OCI-LY1 (cell line): ENCODE measurements at regions not wholly inside any gene's neighbourhood (a gene's known extent, or its start where the extent isn't known, plus 50 kb on each side); places are given as distances from the start of the nearest gene placed in this dataset.

ENCODE experiments used
- EZH2 ChIP-seq: fragments of 200-600 bp; sonication (generic), shearing (Covaris generic); IDR thresholded peaks from 2 replicates; pipeline ENCODE4 v1.8.0; 2017; ENCODE audit warnings: borderline replicate concordance, mixed run types, mild to moderate bottlenecking, antibody characterized with exemption, low read length, moderate library complexity, mixed read lengths
- TF ChIP-seq, protein P1 (sequence below): fragments of 200-600 bp; sonication (generic), shearing (Covaris generic); IDR thresholded peaks from 2 replicates; pipeline ENCODE4 v1.5.1; 2017; ENCODE audit warnings: mild to moderate bottlenecking, antibody characterized with exemption, low read length, moderate library complexity, mixed read lengths

DNA sequence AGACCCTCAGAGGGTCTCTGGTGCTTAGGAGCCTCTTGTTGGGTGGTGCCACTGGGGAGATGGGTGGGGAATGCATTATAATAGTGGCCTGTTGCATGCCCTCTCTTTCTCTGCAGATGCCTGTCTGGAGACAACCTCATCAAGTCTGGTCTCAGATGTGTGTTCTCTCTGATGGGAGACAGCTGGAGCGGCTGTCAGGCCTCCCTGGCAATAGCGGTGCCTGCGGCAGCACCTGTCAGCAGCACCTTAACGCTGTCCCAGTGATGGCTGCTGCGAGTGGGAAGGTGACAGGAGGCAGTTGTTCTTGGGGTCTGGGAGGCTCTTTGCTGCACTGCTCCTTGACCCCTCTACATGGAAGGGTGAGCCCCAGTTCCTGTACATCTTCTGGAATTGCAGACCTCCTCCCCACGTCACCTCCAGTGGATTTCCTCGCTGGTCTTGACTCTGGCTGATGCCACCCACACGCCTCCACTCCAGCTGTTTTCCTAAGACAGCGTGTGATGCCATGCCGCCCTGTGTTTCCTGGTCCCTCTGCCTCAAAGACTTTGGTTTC, 63.3 kb upstream of the BLCAP start:
- TF ChIP-seq, protein P1, sequence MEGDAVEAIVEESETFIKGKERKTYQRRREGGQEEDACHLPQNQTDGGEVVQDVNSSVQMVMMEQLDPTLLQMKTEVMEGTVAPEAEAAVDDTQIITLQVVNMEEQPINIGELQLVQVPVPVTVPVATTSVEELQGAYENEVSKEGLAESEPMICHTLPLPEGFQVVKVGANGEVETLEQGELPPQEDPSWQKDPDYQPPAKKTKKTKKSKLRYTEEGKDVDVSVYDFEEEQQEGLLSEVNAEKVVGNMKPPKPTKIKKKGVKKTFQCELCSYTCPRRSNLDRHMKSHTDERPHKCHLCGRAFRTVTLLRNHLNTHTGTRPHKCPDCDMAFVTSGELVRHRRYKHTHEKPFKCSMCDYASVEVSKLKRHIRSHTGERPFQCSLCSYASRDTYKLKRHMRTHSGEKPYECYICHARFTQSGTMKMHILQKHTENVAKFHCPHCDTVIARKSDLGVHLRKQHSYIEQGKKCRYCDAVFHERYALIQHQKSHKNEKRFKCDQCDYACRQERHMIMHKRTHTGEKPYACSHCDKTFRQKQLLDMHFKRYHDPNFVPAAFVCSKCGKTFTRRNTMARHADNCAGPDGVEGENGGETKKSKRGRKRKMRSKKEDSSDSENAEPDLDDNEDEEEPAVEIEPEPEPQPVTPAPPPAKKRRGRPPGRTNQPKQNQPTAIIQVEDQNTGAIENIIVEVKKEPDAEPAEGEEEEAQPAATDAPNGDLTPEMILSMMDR = no peak
- no peak for TF ChIP-seq EZH2
